HEK293 (cell line): ENCODE measurements at regions not wholly inside any gene's neighbourhood (a gene's known extent, or its start where the extent isn't known, plus 50 kb on each side); places are given as distances from the start of the nearest gene placed in this dataset.

ENCODE experiments used
- EGR2 ChIP-seq: fragments of 450-650 bp; formaldehyde crosslinking; IDR thresholded peaks from 2 replicates; pipeline ENCODE4 v1.5.1; 2016; ENCODE audit warnings: low read depth, missing biosample characterization, missing genetic modification characterization
- GLIS1 ChIP-seq: fragments of 450-650 bp; formaldehyde crosslinking; IDR thresholded peaks from 2 replicates; pipeline ENCODE4 v1.5.1; 2016; ENCODE audit warnings: missing biosample characterization, missing genetic modification characterization
- HOXC10 ChIP-seq: sonication (generic); formaldehyde crosslinking; IDR thresholded peaks from 2 replicates; pipeline ENCODE4 v1.8.1; 2023; ENCODE audit warnings: mild to moderate bottlenecking, missing genetic modification reagents
- IKZF3 ChIP-seq: fragments of 450-650 bp; IDR thresholded peaks from 2 replicates; pipeline ENCODE4 v1.5.0; 2018; ENCODE audit warnings: missing biosample characterization, mild to moderate bottlenecking, missing genetic modification characterization, moderate library complexity
- OSR2 ChIP-seq: fragments of 450-650 bp; formaldehyde crosslinking; IDR thresholded peaks from 2 replicates; pipeline ENCODE4 v1.5.1; 2016; ENCODE audit warnings: missing biosample characterization, missing genetic modification characterization
- SP2 ChIP-seq: fragments of 450-650 bp; formaldehyde crosslinking; IDR thresholded peaks from 2 replicates; pipeline ENCODE4 v1.5.1; 2016; ENCODE audit warnings: missing biosample characterization, missing genetic modification characterization
- SP3 ChIP-seq: fragments of 450-650 bp; formaldehyde crosslinking; IDR thresholded peaks from 2 replicates; pipeline ENCODE4 v1.5.1; 2016; ENCODE audit warnings: missing biosample characterization, missing genetic modification characterization
- TCF7L2 ChIP-seq: IDR thresholded peaks from 2 replicates; pipeline ENCODE4 v1.6.1; 2011; ENCODE audit warnings: low read depth, mild to moderate bottlenecking, inconsistent platforms, low read length, moderate library complexity, borderline replicate concordance
- YY2 ChIP-seq: fragments of 450-650 bp; formaldehyde crosslinking; IDR thresholded peaks from 2 replicates; pipeline ENCODE4 v1.5.1; 2016; ENCODE audit warnings: missing biosample characterization, missing genetic modification characterization
- ZEB2 ChIP-seq: fragments of 450-650 bp; formaldehyde crosslinking; IDR thresholded peaks from 2 replicates; pipeline ENCODE4 v1.5.1; 2016; ENCODE audit warnings: missing biosample characterization, missing genetic modification characterization
- ZFP37 ChIP-seq: fragments of 450-650 bp; formaldehyde crosslinking; IDR thresholded peaks from 2 replicates; pipeline ENCODE4 v1.5.1; 2016; ENCODE audit warnings: missing biosample characterization, missing genetic modification characterization
- ZNF140 ChIP-seq: fragments of 450-650 bp; formaldehyde crosslinking; IDR thresholded peaks from 2 replicates; pipeline ENCODE4 v1.5.1; 2016; ENCODE audit warnings: missing biosample characterization, missing genetic modification characterization
- ZNF146 ChIP-seq: fragments of 450-650 bp; formaldehyde crosslinking; IDR thresholded peaks from 2 replicates; pipeline ENCODE4 v1.5.1; 2016; ENCODE audit warnings: missing biosample characterization, missing genetic modification characterization
- ZNF16 ChIP-seq: fragments of 450-650 bp; formaldehyde crosslinking; IDR thresholded peaks from 2 replicates; pipeline ENCODE4 v1.5.1; 2016; ENCODE audit warnings: low read depth, missing biosample characterization, missing genetic modification characterization
- ZNF174 ChIP-seq: fragments of 450-650 bp; formaldehyde crosslinking; IDR thresholded peaks from 2 replicates; pipeline ENCODE4 v1.5.0; 2017; ENCODE audit warnings: missing biosample characterization, mild to moderate bottlenecking, missing genetic modification characterization
- ZNF221 ChIP-seq: fragments of 450-650 bp; formaldehyde crosslinking; IDR thresholded peaks from 2 replicates; pipeline ENCODE4 v1.5.1; 2017; ENCODE audit warnings: missing biosample characterization, missing genetic modification characterization, borderline replicate concordance
- ZNF223 ChIP-seq: fragments of 450-650 bp; formaldehyde crosslinking; IDR thresholded peaks from 2 replicates; pipeline ENCODE4 v1.5.1; 2016; ENCODE audit warnings: missing biosample characterization, missing genetic modification characterization
- ZNF24 ChIP-seq: fragments of 450-650 bp; formaldehyde crosslinking; IDR thresholded peaks from 2 replicates; pipeline ENCODE4 v1.5.1; 2016; ENCODE audit warnings: missing biosample characterization, missing genetic modification characterization
- ZNF354C ChIP-seq: fragments of 450-650 bp; formaldehyde crosslinking; IDR thresholded peaks from 2 replicates; pipeline ENCODE4 v1.5.1; 2016; ENCODE audit warnings: missing biosample characterization, missing genetic modification characterization, low read depth, borderline replicate concordance
- ZNF37A ChIP-seq: fragments of 450-650 bp; IDR thresholded peaks from 2 replicates; pipeline ENCODE4 v1.5.1; 2018; ENCODE audit warnings: missing biosample characterization, missing genetic modification characterization
- ZNF391 ChIP-seq: fragments of 450-650 bp; formaldehyde crosslinking; IDR thresholded peaks from 2 replicates; pipeline ENCODE4 v1.5.1; 2016; ENCODE audit warnings: low read depth, missing biosample characterization, missing genetic modification characterization, borderline replicate concordance
- ZNF473 ChIP-seq: fragments of 450-650 bp; formaldehyde crosslinking; IDR thresholded peaks from 2 replicates; pipeline ENCODE4 v1.5.1; 2017; ENCODE audit warnings: missing biosample characterization, missing genetic modification characterization
- ZNF549 ChIP-seq: fragments of 450-650 bp; IDR thresholded peaks from 2 replicates; pipeline ENCODE4 v1.5.1; 2018; ENCODE audit warnings: missing biosample characterization, missing genetic modification characterization, mild to moderate bottlenecking, inconsistent platforms, moderate library complexity
- ZNF561 ChIP-seq: fragments of 450-650 bp; IDR thresholded peaks from 2 replicates; pipeline ENCODE4 v1.5.1; 2018; ENCODE audit warnings: missing biosample characterization, missing genetic modification characterization, borderline replicate concordance
- ZNF571 ChIP-seq: fragments of 450-650 bp; formaldehyde crosslinking; IDR thresholded peaks from 2 replicates; pipeline ENCODE4 v1.5.0; 2017; ENCODE audit warnings: missing biosample characterization, missing genetic modification characterization
- ZNF660 ChIP-seq: fragments of 450-650 bp; IDR thresholded peaks from 2 replicates; pipeline ENCODE4 v1.5.1; 2018; ENCODE audit warnings: missing biosample characterization, mild to moderate bottlenecking, missing genetic modification characterization
- ZNF791 ChIP-seq: fragments of 450-650 bp; formaldehyde crosslinking; IDR thresholded peaks from 2 replicates; pipeline ENCODE4 v1.5.1; 2016; ENCODE audit warnings: missing biosample characterization, missing genetic modification characterization
- TF ChIP-seq, protein P1 (sequence below): fragments of 450-650 bp; formaldehyde crosslinking; IDR thresholded peaks from 2 replicates; pipeline ENCODE4; 2016; ENCODE audit warnings: missing biosample characterization, missing genetic modification characterization
- TF ChIP-seq, protein P2 (sequence below): fragments of 450-650 bp; formaldehyde crosslinking; IDR thresholded peaks from 2 replicates; pipeline ENCODE4 v1.5.1; 2016; ENCODE audit warnings: missing biosample characterization, missing genetic modification characterization
- TF ChIP-seq, protein P3 (sequence below): fragments of 450-650 bp; formaldehyde crosslinking; conservative IDR thresholded peaks from 2 replicates; pipeline ENCODE4 v1.5.1; 2016; ENCODE audit warnings: low read depth, missing biosample characterization, missing genetic modification characterization
- TF ChIP-seq, protein P4 (sequence below): fragments of 450-650 bp; formaldehyde crosslinking; IDR thresholded peaks from 2 replicates; pipeline ENCODE4 v1.5.1; 2017; ENCODE audit warnings: missing biosample characterization, missing genetic modification characterization

DNA sequence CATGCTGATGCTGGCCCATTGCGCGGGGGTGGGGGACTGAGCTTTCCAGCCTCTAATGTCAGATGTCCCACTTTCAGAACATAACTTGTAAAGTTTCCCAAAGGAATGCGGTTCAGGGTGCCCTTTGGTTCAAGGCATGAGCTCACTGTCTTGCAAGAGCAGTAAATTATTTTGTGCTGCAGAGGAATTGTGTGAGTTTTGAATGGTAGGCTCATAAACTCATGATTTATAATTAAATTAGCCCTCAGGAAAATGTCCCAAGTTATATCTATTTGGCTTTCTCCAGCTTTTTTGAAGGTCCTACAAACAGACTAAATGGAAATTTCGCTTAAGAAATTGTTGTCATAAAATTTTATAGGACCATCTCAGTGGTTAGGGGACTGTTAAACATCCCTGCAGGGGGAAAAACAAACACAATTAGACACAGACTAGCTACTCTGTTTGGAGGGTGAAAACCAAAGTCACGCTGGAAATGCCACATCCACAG is 321.8 kb downstream of the HS3ST3B1 start (continued):
- TF ChIP-seq, protein P1, sequence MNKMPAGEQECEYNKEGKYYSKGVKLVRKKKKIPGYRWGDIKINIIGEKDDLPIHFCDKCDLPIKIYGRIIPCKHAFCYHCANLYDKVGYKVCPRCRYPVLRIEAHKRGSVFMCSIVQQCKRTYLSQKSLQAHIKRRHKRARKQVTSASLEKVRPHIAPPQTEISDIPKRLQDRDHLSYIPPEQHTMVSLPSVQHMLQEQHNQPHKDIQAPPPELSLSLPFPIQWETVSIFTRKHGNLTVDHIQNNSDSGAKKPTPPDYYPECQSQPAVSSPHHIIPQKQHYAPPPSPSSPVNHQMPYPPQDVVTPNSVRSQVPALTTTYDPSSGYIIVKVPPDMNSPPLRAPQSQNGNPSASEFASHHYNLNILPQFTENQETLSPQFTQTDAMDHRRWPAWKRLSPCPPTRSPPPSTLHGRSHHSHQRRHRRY (tag by site-specific recombination): peak; percentile 89
- 0 out of 2 replicates have a peak, but pooled peaks have one; percentile 58 for TF ChIP-seq ZNF391 (tag by site-specific recombination)
- no peak for TF ChIP-seq ZNF549
- no peak for TF ChIP-seq ZNF223
- no peak for TF ChIP-seq ZNF16 (tag by site-specific recombination)
- 0 out of 2 replicates have a peak, but pooled peaks have one; percentile 69 for TF ChIP-seq ZNF24 (tag by site-specific recombination)
- TF ChIP-seq, protein P2, sequence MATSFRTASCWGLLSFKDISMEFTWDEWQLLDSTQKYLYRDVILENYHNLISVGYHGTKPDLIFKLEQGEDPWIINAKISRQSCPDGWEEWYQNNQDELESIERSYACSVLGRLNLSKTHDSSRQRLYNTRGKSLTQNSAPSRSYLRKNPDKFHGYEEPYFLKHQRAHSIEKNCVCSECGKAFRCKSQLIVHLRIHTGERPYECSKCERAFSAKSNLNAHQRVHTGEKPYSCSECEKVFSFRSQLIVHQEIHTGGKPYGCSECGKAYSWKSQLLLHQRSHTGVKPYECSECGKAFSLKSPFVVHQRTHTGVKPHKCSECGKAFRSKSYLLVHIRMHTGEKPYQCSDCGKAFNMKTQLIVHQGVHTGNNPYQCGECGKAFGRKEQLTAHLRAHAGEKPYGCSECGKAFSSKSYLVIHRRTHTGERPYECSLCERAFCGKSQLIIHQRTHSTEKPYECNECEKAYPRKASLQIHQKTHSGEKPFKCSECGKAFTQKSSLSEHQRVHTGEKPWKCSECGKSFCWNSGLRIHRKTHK (tag by site-specific recombination): no peak
- TF ChIP-seq, protein P3, sequence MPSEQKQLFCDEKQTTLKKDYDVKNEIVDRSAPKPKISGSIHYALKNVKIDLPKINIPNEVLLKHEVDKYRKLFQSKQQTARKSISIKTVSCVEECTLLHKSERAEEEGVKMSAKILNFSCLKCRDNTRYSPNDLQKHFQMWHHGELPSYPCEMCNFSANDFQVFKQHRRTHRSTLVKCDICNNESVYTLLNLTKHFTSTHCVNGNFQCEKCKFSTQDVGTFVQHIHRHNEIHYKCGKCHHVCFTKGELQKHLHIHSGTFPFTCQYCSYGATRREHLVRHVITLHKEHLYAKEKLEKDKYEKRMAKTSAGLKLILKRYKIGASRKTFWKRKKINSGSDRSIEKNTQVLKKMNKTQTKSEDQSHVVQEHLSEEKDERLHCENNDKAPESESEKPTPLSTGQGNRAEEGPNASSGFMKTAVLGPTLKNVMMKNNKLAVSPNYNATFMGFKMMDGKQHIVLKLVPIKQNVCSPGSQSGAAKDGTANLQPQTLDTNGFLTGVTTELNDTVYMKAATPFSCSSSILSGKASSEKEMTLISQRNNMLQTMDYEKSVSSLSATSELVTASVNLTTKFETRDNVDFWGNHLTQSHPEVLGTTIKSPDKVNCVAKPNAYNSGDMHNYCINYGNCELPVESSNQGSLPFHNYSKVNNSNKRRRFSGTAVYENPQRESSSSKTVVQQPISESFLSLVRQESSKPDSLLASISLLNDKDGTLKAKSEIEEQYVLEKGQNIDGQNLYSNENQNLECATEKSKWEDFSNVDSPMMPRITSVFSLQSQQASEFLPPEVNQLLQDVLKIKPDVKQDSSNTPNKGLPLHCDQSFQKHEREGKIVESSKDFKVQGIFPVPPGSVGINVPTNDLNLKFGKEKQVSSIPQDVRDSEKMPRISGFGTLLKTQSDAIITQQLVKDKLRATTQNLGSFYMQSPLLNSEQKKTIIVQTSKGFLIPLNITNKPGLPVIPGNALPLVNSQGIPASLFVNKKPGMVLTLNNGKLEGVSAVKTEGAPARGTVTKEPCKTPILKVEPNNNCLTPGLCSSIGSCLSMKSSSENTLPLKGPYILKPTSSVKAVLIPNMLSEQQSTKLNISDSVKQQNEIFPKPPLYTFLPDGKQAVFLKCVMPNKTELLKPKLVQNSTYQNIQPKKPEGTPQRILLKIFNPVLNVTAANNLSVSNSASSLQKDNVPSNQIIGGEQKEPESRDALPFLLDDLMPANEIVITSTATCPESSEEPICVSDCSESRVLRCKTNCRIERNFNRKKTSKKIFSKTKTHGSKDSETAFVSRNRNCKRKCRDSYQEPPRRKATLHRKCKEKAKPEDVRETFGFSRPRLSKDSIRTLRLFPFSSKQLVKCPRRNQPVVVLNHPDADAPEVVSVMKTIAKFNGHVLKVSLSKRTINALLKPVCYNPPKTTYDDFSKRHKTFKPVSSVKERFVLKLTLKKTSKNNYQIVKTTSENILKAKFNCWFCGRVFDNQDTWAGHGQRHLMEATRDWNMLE: peak; percentile 35; the same call in 1 of the 2 replicates
- no peak for TF ChIP-seq ZNF221
- TF ChIP-seq YY2 (tag by site-specific recombination): no peak
- TF ChIP-seq TCF7L2: peak; percentile 82
- peak; percentile 99 for TF ChIP-seq OSR2 (tag by site-specific recombination)
- TF ChIP-seq IKZF3 (tag by site-specific recombination): peak; percentile 64; the same call in 1 of the 2 replicates
- peak; percentile 98 for TF ChIP-seq GLIS1 (tag by site-specific recombination)
- no peak for TF ChIP-seq ZNF473
- TF ChIP-seq ZFP37 (tag by site-specific recombination): no peak
- TF ChIP-seq SP2 (tag by site-specific recombination): no peak
- no peak for TF ChIP-seq HOXC10
- no peak for TF ChIP-seq ZNF571
- TF ChIP-seq ZNF140: no peak; the same call in 1 of the 2 replicates
- no peak for TF ChIP-seq ZNF174 (tag by site-specific recombination)
- no peak for TF ChIP-seq ZNF37A (tag by site-specific recombination)
- 0 out of 2 replicates have a peak, but pooled peaks have one; percentile 51 for TF ChIP-seq ZNF660 (tag by site-specific recombination)
- TF ChIP-seq ZNF561 (tag by site-specific recombination): peak; percentile 74
- no peak for TF ChIP-seq ZNF354C (tag by site-specific recombination)
- TF ChIP-seq ZNF791: no peak
- TF ChIP-seq ZEB2 (tag by site-specific recombination): peak; percentile 94
- TF ChIP-seq, protein P4, sequence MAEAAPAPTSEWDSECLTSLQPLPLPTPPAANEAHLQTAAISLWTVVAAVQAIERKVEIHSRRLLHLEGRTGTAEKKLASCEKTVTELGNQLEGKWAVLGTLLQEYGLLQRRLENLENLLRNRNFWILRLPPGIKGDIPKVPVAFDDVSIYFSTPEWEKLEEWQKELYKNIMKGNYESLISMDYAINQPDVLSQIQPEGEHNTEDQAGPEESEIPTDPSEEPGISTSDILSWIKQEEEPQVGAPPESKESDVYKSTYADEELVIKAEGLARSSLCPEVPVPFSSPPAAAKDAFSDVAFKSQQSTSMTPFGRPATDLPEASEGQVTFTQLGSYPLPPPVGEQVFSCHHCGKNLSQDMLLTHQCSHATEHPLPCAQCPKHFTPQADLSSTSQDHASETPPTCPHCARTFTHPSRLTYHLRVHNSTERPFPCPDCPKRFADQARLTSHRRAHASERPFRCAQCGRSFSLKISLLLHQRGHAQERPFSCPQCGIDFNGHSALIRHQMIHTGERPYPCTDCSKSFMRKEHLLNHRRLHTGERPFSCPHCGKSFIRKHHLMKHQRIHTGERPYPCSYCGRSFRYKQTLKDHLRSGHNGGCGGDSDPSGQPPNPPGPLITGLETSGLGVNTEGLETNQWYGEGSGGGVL (tag by site-specific recombination): peak; percentile 63
- peak; percentile 16; the same call in 1 of the 2 replicates for TF ChIP-seq EGR2
- TF ChIP-seq SP3 (tag by site-specific recombination): no peak
- TF ChIP-seq ZNF146: peak; percentile 13; the same call in 1 of the 2 replicates
